B cell (primary cell): ENCODE measurements at regions not wholly inside any gene's neighbourhood (a gene's known extent, or its start where the extent isn't known, plus 50 kb on each side); places are given as distances from the start of the nearest gene placed in this dataset.
"Not testable (repeated sequence)": the region's sequence is repeated elsewhere in the genome, so short reads cannot be mapped to it uniquely, and the experiment has no call there.

ENCODE experiments used
- EZH2 ChIP-seq: IDR thresholded peaks from 2 replicates; pipeline ENCODE4 v1.6.1; 2012; ENCODE audit warnings: borderline replicate concordance, low read depth, mild to moderate bottlenecking, moderate library complexity, low read length; ENCODE audit not compliant: insufficient read depth, poor library complexity, severe bottlenecking
- TF ChIP-seq, protein P1 (sequence below): fragments of 200-600 bp; IDR thresholded peaks from one replicate; pipeline ENCODE4 v1.8.0; 2022; ENCODE audit warnings: antibody characterized with exemption, mild to moderate bottlenecking

DNA sequence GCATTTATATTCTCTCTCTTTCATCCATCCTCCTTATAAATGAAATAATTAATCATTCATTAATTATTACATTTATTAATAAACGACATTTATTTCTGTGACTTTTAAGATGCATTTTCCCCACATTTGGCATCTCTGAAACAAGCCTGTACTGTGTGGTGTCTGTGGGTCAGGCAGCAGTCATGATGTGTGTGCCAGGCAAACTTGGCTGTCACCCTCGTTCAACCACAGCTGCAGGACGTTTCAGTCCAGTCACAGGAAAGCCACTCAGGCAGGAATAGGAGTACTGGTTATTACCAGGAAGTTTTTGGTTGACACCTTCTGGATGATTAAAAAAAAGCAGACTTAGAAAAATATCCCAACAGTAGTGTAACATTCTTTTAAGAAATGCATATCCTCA, 175.6 kb upstream of the LRRC61 start:
- TF ChIP-seq, protein P1, sequence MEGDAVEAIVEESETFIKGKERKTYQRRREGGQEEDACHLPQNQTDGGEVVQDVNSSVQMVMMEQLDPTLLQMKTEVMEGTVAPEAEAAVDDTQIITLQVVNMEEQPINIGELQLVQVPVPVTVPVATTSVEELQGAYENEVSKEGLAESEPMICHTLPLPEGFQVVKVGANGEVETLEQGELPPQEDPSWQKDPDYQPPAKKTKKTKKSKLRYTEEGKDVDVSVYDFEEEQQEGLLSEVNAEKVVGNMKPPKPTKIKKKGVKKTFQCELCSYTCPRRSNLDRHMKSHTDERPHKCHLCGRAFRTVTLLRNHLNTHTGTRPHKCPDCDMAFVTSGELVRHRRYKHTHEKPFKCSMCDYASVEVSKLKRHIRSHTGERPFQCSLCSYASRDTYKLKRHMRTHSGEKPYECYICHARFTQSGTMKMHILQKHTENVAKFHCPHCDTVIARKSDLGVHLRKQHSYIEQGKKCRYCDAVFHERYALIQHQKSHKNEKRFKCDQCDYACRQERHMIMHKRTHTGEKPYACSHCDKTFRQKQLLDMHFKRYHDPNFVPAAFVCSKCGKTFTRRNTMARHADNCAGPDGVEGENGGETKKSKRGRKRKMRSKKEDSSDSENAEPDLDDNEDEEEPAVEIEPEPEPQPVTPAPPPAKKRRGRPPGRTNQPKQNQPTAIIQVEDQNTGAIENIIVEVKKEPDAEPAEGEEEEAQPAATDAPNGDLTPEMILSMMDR: not testable (repeated sequence)
- TF ChIP-seq EZH2: not testable (repeated sequence)
